H1 (cell line): ENCODE measurements at regions not wholly inside any gene's neighbourhood (a gene's known extent, or its start where the extent isn't known, plus 50 kb on each side); places are given as distances from the start of the nearest gene placed in this dataset.

Experiments used
- EP300 ChIP-seq, 2 experiments: IDR thresholded peaks; 1 replicate in 1 of 2; 2 replicates in 1 of 2; pipeline ENCODE4 v1.6.1; 2011 to 2012; ENCODE audit warnings: low read depth in 2 of 2, low read length in 2 of 2, mild to moderate bottlenecking in 2 of 2, borderline replicate concordance in 1 of 2, inconsistent platforms in 1 of 2, moderate library complexity in 1 of 2
- SUZ12 ChIP-seq: fragments of 200-600 bp; sonication (generic); IDR thresholded peaks from 2 replicates; pipeline ENCODE4 v1.6.1; 2012; ENCODE audit warnings: mild to moderate bottlenecking, inconsistent platforms, low read length, moderate library complexity, mixed read lengths
- TAF1 ChIP-seq: IDR thresholded peaks from 2 replicates; pipeline ENCODE4 v1.6.1; 2011; ENCODE audit warnings: mild to moderate bottlenecking, low read depth, low read length

DNA sequence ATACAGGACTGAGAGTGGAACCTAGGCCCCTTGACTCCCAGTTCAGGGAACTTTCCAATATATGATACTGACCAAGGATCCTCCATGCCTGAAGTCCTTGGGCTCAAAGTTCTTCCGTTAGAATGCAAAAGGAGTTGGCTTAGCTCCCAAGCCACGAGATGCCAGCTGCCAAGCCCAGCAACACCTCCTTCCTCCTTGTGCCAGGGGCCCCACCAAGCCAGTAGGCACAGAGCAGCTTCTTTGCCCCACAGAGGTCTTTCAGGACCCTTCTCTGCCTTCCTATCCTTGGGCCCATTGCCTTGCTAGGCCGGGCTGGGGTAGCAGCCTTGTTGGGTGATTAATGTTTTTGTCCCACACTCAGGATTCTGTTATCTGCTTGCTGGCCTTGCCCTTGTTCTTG lies 105.6 kb downstream of the EFNB1 start:
- TF ChIP-seq EP300 (IDR thresholded peaks at IDR 0.05; ENCODE audit: borderline replicate concordance in 1 of 2, low read depth in 2 of 2, low read length in 2 of 2): no peak
- TF ChIP-seq TAF1: no peak
- TF ChIP-seq SUZ12: no peak
